Putamen (tissue), 1 donor: ENCODE measurements at regions not wholly inside any gene's neighbourhood (a gene's known extent, or its start where the extent isn't known, plus 50 kb on each side); places are given as distances from the start of the nearest gene placed in this dataset.
"Not testable (repeated sequence)": the region's sequence is repeated elsewhere in the genome, so short reads cannot be mapped to it uniquely, and the experiment has no call there.

Experiments used
- DNase-seq: peaks from one replicate; pipeline ENCODE4 v3.0.0-alpha.2; 2016; ENCODE audit warnings: low spot score

DNA sequence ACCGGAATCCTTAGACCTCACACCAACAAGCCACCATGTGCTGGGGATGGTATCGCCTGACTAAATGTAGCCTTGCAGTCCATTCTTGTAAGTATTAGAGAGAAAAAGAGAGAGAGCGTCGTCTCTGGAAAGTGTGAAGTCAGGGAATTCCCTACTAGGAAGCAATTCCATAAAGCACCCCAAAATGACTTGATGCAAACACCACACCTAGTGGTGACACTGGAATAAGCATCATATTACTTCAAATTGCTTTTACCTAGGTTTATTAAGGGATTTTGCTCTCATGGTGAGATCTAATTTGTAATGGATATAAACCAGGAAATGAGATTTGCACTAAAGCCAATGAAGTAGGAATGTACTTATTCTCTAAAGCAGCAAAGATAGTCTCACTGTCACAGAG, 111.4 kb upstream of the METTL9 start:
- not testable (repeated sequence) for DNase-seq

GRCh38 chr16:21499046-21499445, 100.3 kb upstream of the METTL9 start:
- not testable (repeated sequence) for DNase-seq

GRCh38 chr16:21501223-21501868, 98.0 kb upstream of the METTL9 start:
- DNase-seq: not testable (repeated sequence)

DNA sequence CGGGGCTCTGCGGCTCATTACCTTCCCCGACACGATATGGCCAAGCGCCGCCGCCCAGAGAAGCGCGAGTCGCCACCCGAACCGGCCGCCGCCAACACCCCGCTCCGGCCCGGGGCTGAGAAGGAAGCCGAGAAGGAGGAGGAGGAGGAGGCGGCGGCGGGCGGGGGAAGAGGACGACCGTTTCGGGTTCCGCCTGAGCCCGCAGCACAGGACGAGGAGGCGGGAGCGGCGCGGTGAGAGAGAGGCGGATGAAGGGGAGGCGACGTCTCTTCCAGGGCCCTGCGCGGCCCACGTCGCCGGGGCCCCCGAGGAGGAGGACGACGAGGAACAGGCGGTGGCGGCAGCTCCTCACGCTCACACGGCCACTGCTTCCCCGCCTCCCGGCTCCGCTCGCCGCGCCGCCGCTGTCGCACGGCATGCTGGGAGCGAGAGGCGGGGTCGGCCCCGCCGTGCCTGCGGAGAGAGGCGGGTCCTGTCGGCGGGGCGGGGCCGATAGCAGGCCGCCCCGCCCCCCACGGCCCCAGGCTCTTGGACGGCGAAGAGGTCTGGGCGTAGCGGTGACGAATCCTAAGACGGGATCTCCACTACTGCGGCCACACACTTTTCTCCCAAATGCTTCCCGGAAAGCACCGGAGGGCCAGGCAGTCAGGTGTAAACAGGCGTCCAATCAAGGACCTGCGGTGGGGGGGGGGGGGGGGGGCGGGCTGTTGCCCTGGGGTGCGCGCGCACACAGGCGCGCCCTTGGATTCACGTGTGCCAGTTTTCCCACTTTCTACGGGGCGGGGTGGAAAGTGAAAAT, 97.3 kb upstream of the METTL9 start:
- peak; percentile 96 for DNase-seq

GRCh38 chr16:21503574-21503920, 95.8 kb upstream of the METTL9 start:
- not testable (repeated sequence) for DNase-seq

GRCh38 chr16:21503941-21504832, 95.2 kb upstream of the METTL9 start:
- DNase-seq: not testable (repeated sequence)

DNA sequence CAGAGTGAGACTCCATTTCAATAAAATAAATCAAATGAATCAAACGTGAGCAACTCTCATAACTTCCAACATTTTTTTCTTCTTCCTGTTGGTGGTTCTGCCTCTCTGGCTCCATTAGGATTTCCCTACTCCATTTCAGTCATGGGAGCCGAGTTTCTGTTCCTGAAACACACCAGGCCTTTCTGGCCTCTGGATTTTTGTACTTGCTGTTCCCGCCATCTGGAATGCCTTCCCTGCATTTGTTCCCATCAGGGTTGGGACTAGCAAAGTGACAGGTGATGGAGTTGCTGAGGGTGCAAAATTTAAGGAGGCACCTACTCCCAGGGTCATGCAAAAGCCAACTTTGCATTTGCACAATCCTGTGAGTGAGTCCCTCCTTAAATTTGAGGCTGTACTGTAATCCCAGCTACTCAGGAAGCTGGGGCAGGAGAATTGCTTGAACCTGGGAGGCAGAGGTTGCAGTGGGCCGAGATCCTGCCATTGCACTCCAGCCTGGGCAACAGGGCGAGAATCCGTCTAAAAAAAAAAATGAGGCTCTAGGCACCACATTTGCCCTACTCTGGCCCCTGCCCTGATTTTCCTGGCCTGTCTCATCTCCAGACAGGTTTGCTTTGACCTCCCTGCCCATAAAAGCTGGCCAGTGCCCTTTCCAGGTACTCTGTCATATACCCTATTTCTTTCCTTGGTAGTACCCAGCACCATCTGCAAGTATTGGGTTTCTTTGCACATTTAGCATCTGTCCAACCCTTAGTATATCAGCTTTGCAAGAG, 93.4 kb upstream of the METTL9 start:
- not testable (repeated sequence) for DNase-seq

- not testable (repeated sequence) for DNase-seq
Measured at GRCh38 chr16:21506857-21507456, 92.4 kb upstream of the METTL9 start.

DNA sequence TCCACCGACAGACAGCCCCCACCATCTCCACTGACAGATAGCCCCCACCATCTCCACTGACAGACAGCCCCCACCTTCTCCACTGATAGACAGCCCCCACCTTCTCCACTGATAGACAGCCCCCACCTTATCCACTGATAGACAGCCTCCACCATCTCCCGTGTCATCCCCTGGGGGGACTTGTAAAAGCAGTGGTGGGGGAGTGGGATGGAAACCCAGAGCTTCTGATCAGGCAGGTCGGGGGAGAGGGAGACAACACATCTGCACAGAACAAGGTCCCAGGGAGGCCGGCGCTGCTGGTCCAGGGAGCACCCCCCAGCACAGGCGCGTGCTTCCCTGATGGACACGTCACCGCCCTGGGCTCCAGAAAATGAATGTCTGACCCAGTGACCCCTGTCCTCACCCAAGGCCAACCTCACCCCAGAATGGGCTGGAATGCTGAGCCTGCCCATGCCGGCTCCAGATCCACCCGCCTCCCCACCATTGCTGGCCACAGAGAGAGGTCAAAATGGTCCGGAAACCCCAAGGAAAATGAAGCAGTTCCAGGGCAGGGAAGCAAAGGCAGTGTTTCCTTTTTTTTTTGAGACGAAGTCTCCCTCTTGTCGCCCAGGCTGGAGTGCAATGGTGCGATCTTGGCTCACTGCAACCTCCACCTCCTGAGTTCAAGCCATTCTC, 91.6 kb upstream of the METTL9 start:
- DNase-seq: not testable (repeated sequence)

DNA sequence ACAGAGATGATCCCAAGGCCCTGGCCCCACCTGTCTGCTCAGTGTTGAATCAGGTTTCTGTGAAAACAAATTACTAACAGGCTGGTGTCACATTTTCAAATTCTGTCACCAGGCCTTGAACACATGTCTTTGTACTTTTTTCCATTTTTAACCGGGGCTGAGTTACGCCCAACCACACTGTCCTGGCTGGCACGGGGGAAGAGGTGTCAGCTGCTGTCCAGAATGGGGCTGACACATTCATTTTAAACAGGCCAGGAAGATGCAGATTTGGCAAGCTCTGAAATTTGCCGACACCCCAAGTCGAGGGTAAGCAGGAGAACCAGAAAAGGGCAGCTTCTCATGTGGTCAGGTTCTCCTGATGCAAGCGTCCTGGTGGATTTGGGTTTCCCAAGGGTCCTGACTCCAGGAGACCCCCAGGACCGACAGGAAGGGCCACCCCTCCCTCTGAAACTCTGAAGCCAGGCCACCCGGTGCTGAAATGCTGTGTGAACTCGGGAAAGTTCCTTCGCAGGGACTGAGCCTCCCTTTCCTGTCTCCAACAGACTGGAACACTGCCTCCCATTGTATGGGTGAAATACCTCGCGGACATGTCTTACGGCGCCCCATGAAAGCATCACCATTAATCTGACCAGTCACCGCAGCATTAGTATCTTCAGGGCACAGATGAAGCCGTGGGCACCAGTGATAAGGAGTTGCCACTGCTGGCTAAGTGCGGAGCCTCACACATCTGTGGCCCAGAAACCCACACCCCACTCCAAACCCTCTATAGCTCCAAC, 90.5 kb upstream of the METTL9 start:
- DNase-seq: not testable (repeated sequence)

DNA sequence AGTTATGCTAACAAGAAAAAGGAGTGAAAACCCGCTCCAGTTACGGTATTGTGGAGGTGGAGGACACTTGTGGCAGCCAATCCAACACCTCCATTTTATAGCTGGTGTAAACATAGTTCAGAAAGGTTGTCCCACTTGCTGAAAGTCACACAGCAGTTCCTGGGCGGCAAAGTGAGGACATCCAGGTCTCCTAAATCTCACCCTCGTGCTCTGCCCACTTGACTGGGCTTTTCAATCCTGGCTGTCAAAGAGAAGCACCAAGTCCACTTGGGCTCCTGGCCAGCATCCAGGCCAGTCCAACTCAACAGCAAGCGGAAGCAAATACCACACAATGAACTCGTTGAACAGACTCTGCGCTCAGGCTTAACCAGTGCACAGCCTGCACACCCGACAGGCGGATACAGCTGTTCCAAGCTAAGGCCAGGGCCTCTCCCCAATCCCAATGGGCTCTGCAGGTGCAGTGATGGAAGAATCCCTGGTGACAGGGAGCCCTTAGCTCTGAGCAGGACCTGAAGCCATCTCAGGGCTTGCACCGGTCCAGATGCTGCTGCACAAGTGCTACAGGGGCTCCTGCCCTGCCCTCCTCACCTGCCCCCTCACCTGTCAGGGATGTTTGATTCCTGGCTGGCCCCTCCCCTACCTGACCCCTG, 89.8 kb upstream of the METTL9 start:
- not testable (repeated sequence) for DNase-seq

- DNase-seq: not testable (repeated sequence)
Measured at GRCh38 chr16:21510869-21511255, 88.5 kb upstream of the METTL9 start.

- DNase-seq: not testable (repeated sequence)
Measured at GRCh38 chr16:21511315-21512210, 87.8 kb upstream of the METTL9 start.

DNA sequence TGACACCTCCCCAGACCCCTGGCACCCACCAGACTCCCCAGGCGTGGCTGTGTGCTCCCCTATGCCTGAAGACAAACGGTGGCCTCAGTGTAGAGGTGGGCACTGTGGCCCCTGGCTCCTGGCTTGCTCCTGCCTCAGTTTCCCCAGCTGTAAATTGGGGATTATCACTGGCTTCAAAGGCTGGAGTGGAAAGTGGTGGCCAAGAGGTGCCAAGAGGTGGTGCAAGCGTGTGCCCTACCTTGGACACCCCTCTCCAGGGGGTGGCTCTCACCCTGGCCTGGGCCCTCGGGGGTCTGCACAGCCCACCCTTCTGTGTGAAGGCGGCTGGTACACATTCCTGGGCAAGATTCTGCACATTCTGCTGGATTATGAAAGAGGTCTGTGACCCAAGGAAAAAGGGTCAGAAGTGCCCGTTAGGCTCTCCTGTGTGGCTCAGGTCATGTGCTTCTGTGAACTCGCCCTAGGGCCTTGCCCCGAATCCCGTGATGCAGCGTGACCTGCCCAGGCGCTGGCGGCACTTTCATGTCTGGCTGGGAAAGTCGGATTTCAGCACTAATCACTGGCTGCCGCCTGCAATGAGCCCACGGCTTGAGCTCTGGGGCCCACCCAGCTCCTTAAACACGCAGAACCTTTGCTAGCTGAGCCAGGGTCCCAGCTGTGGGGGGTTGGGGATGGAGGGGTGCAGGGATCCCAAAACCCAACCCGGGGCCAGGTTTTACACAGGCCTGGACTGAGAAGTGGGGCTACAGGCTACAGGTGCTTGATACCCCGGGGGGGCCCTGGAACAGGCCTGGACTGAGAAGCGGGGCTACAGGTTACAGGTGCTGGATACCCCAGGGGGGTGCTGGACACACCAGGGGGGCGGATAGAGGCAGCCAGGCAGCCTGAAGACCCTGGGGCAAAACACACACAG, 86.8 kb upstream of the METTL9 start:
- DNase-seq: not testable (repeated sequence)

DNA sequence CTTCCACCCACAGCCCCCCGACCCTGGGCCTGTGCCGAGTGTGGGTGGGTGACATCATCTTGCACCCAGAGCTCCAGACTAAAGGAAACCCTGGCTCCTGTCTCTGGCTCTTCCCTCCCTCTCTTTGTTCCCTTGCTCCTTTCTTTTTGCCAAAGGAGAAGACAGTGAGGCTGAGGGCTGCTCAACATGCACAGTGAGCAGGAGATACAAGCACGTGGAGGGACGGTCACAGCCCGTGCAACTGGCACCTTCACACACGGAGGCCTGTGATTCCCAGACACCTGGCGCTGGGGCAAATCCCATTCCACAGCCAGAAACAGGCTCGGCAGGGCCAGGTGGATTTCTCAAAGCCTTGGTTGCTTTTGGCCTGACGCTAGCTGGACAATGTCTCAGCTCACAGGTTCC, 86.0 kb upstream of the METTL9 start:
- DNase-seq: not testable (repeated sequence)

DNA sequence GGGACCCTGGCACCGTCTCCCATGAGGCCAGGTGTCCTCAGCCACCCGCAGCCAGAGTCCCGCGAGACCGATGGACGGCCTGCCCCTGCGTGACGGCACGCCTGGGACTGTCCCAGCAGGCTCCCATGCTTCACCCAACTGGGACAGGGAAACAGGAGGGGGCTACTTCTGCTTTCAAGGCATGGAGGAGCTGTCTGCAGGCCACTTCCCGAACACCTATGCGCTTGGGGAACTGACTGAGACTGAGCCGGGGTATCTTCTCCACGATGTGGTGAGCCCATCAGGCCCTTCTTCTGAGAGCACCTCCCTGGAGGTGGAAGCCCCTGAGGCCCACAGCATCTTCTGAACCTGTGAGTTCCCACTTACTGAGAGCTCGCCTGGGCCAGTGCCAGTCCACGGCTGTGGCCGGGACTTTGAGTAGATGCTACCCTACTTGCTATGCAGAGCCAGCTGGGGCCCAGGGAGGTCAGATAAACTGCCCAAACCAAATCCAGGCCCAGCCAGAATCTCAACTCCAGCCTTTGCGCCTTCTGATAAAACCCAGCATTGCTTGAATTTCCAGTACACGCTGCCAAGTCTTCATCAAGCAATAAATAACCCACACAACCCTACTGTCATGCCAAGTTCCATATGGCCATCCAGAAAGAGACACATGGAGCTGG, 85.4 kb upstream of the METTL9 start:
- not testable (repeated sequence) for DNase-seq

DNA sequence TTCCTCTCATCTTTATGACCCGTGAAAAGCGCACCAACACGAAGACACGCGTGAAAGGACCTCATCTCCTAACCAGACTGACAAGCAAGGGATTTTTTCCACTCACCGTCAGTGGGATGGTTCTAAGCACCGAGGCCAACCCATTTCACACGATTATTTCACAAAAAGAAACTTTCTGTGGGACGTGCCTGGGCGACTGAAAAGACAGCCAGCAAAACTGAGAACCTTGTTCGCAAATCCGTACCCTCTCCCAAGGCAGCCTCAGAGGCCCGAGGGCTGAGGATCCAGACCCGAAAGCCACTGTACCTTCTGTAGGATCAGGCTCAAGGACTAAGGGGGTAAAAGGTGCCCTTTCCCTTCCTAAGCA, 84.9 kb upstream of the METTL9 start:
- not testable (repeated sequence) for DNase-seq
